CD14-positive monocyte (primary cell): ENCODE measurements at regions not wholly inside any gene's neighbourhood (a gene's known extent, or its start where the extent isn't known, plus 50 kb on each side); places are given as distances from the start of the nearest gene placed in this dataset.

Experiments used
- DNase-seq, 3 donors: peaks; one replicate each; pipeline ENCODE4 v3.0.0-alpha.2; 2011 to 2022
- H2AFZ ChIP-seq: 2 replicates; pipeline ENCODE4 v1.6.0; 2012; ENCODE audit warnings: mild to moderate bottlenecking, low read depth, low read length, inconsistent platforms; ENCODE audit not compliant: insufficient read depth, poor library complexity, severe bottlenecking
- H3K27ac ChIP-seq, 2 donors: 1 replicate in 1 of 2; 2 replicates in 1 of 2; pipeline ENCODE4 v1.5.1; 2012 to 2013; ENCODE audit warnings: low read length in 2 of 2, control low read depth in 1 of 2, inconsistent platforms in 1 of 2, low read depth in 1 of 2, mild to moderate bottlenecking in 1 of 2
- H3K27me3 ChIP-seq, 2 donors: one replicate each; pipeline versions ENCODE4 v1.6.0 to v1.6.1; 2011 to 2013; ENCODE audit warnings: low read length in 2 of 2; ENCODE audit not compliant: control insufficient read depth in 2 of 2, insufficient read depth in 2 of 2
- H3K36me3 ChIP-seq, 2 donors: replicated peaks in 1 of 2; 1 replicate in 1 of 2; 2 replicates in 1 of 2; pipeline versions ENCODE4 v1.5.1 to v1.6.1; 2012 to 2013; ENCODE audit warnings: low read length in 2 of 2, control low read depth in 1 of 2, inconsistent platforms in 1 of 2, mild to moderate bottlenecking in 1 of 2; ENCODE audit not compliant: insufficient read depth in 2 of 2, control insufficient read depth in 1 of 2
- H3K4me1 ChIP-seq, 2 donors: 1 replicate in 1 of 2; 2 replicates in 1 of 2; pipeline versions ENCODE4 v1.5.1 to v1.6.1; 2012 to 2013; ENCODE audit warnings: low read length in 2 of 2, control low read depth in 1 of 2, inconsistent platforms in 1 of 2, mild to moderate bottlenecking in 1 of 2, moderate library complexity in 1 of 2; ENCODE audit not compliant: insufficient read depth in 2 of 2, control insufficient read depth in 1 of 2
- H3K4me2 ChIP-seq: replicated peaks from 2 replicates; pipeline ENCODE3; 2012; ENCODE audit warnings: low read length, moderate library complexity, mild to moderate bottlenecking; ENCODE audit not compliant: poor library complexity, severe bottlenecking; ENCODE audit errors: extremely low read depth
- H3K4me3 ChIP-seq, 3 experiments: fragments of 200-600 bp in 1 of 3; sonication (generic) in 1 of 3; replicated peaks in 1 of 3; 1 replicate in 2 of 3; 2 replicates in 1 of 3; pipeline ENCODE4 v1.5.1; 2011 to 2013; ENCODE audit warnings: low read length in 3 of 3, mild to moderate bottlenecking in 3 of 3, control low read depth in 2 of 3, low read depth in 2 of 3, inconsistent platforms in 1 of 3, moderate library complexity in 1 of 3
- H3K79me2 ChIP-seq: 2 replicates; pipeline ENCODE4 v1.6.0; 2012; ENCODE audit warnings: mild to moderate bottlenecking, control low read depth, inconsistent platforms, low read length, moderate library complexity; ENCODE audit not compliant: insufficient read depth
- H3K9ac ChIP-seq: 2 replicates; pipeline ENCODE4 v1.6.0; 2017; ENCODE audit warnings: low read length, mild to moderate bottlenecking; ENCODE audit not compliant: insufficient read depth, poor library complexity, severe bottlenecking
- H3K9me3 ChIP-seq, 2 donors: replicated peaks in 1 of 2; 1 replicate in 1 of 2; 2 replicates in 1 of 2; pipeline versions ENCODE4 v1.5.1 to v1.6.1; 2012 to 2013; ENCODE audit warnings: low read length in 2 of 2, control low read depth in 1 of 2; ENCODE audit not compliant: control insufficient read depth in 1 of 2, insufficient read depth in 1 of 2
- H4K20me1 ChIP-seq: 2 replicates; pipeline ENCODE4 v1.6.0; 2012; ENCODE audit warnings: mild to moderate bottlenecking, low read length, control low read depth, moderate library complexity; ENCODE audit not compliant: insufficient read depth
- H3K27ac Mint-ChIP-seq, 7 donors: one replicate each; pipeline ENCODE4 v1.8.0; 2020; ENCODE audit warnings: mild to moderate bottlenecking in 7 of 7, mixed read lengths in 7 of 7, moderate library complexity in 6 of 7, inconsistent platforms in 2 of 7
- H3K27me3 Mint-ChIP-seq, 3 donors: one replicate each; pipeline ENCODE4 v1.8.0; 2021 to 2022; ENCODE audit warnings: low read depth in 3 of 3, mild to moderate bottlenecking in 3 of 3, mixed read lengths in 3 of 3, moderate library complexity in 3 of 3, inconsistent platforms in 1 of 3
- H3K36me3 Mint-ChIP-seq, 2 donors: one replicate each; pipeline ENCODE4 v1.8.0; 2020; ENCODE audit warnings: mixed read lengths in 2 of 2, inconsistent platforms in 1 of 2, mild to moderate bottlenecking in 1 of 2
- H3K4me1 Mint-ChIP-seq: one replicate; pipeline ENCODE4 v1.8.0; 2020; ENCODE audit warnings: mild to moderate bottlenecking, mixed read lengths
- H3K4me3 Mint-ChIP-seq, 2 donors: one replicate each; pipeline ENCODE4 v1.8.0; 2020; ENCODE audit warnings: mild to moderate bottlenecking in 2 of 2, mixed read lengths in 2 of 2, moderate library complexity in 1 of 2
- H3K9me3 Mint-ChIP-seq, 7 donors: one replicate each; pipeline ENCODE4 v1.8.0; 2020 to 2022; ENCODE audit warnings: mixed read lengths in 7 of 7, mild to moderate bottlenecking in 6 of 7, moderate library complexity in 6 of 7, inconsistent platforms in 2 of 7
- CTCF ChIP-seq: fragments of 200-600 bp; IDR thresholded peaks from one replicate; pipeline ENCODE4 v1.8.0; 2022; ENCODE audit warnings: antibody characterized with exemption, mild to moderate bottlenecking
- WGBS: methylation state at CpG from one replicate; pipeline ENCODE4 v1.1.5; 2013; ENCODE audit warnings: missing lambda C conversion rate; ENCODE audit not compliant: insufficient coverage; 5-methylcytosine and 5-hydroxymethylcytosine counted together
- intact Hi-C, 2 donors: fragments of 100-400 bp; cut with micrococcal nuclease; formaldehyde crosslinking; loops; one replicate each; pipeline versions ENCODE4 v1.15.0 to v1.15.1; 2023

DNA sequence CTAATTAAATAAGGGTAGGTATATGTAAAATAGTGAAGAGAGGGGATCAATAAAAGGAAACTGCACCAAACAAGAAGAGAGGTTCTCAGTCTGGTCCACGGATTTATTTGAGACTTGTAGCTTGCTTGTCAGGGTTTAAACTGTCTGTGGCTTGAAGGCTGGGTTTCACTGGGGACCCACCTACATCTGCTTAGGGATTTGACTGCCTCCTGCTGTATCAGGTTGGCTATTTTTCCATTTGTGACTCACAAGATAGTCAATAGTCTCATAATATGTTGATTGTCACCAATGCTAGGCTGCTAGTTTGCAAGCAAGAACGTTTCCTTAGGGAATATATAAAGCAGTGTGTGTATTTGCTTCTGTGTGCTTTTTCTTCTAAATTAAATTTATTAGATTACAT lies 1950.7 kb upstream of the IGFBP7 start:
- no peaks in the 10 kb centered on the region for H3K27me3 Mint-ChIP-seq

DNA sequence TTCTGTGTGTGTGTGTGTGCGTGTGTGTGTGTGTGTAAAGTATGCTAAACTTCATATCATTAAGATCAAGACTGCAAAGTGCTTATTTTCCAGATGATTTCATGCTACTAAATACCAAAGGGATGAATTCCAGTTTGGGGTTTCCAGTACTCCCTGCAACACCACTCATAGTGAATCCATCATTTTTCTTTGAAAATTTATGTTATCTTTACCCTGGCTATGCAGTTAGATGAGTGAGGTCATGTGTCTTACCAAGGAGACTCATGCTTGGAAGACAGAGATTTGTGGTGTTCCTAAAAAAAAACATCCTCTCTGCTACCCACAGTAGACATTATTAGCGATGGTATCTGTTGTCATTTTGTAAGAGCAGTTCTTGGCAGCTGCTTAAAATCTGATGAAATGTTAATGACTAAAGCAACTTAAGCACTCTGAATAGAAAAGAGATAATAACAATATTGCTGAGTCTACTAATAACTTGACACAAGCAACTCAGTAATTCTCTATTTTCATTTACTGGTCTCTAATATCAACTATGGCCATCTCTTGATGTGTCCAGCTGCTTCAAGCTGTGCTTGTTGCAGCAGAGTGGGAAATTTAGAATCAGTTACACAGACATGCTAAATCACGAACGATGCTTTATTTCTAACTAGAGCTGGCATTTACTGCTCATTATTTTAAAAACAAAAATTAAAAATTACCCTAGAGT lies 1953.0 kb upstream of the IGFBP7 start:
- Histone ChIP-seq H3K36me3 (no peaks in the 10 kb centered on the region), H3K4me3 (no peak overlapping the region), H3K9ac (no peak overlapping the region), H3K4me2 (no peak overlapping the region), H3K27me3 (no peaks in the 10 kb centered on the region), H4K20me1 (no peaks in the 10 kb centered on the region), H2AFZ (no peak overlapping the region), H3K4me1 (no peaks in the 10 kb centered on the region), H3K27ac (no peak overlapping the region), H3K79me2 (no peaks in the 10 kb centered on the region), H3K9me3 (peaks cover 0 to 7% of the 10 kb centered on the region in 2 donors)
- Mint-ChIP-seq H3K9me3 (peaks cover 0 to 8% (median 2%) of the 10 kb centered on the region in 7 donors), H3K27me3 (no peaks in the 10 kb centered on the region), H3K4me3 (no peak overlapping the region), H3K36me3 (no peaks in the 10 kb centered on the region), H3K4me1 (no peaks in the 10 kb centered on the region), H3K27ac (no peak overlapping the region)
- no peak for DNase-seq
- no CpG with 5 or more reads among the region's 4 CpGs for WGBS
- intact Hi-C loops: no loop called here
- no peak for TF ChIP-seq CTCF

More for the DNA sequence above, 1950.7 kb upstream of the IGFBP7 start:
- H3K36me3 Mint-ChIP-seq: no peaks in the 10 kb centered on the region
- peaks cover 0 to 10% of the 10 kb centered on the region in 2 donors for H3K9me3 ChIP-seq
- H3K9me3 Mint-ChIP-seq: peaks cover 0 to 8% (median 3%) of the 10 kb centered on the region in 7 donors
- no peaks in the 10 kb centered on the region for H3K36me3 ChIP-seq
- no peak overlapping the region for H3K4me3 ChIP-seq
- no peaks in the 10 kb centered on the region for H3K4me1 Mint-ChIP-seq
- intact Hi-C loops: no loop called here
- TF ChIP-seq CTCF: no peak
- no peak overlapping the region for H3K4me2 ChIP-seq
- WGBS: 100% methylated on average over 1 of the region's 2 CpGs
- no peak overlapping the region for H3K9ac ChIP-seq
- H3K27ac Mint-ChIP-seq: no peak overlapping the region
- H3K27ac ChIP-seq: no peak overlapping the region
- H3K79me2 ChIP-seq: no peaks in the 10 kb centered on the region
- H3K4me3 Mint-ChIP-seq: no peak overlapping the region
- no peak for DNase-seq
- H3K4me1 ChIP-seq: no peaks in the 10 kb centered on the region
- no peaks in the 10 kb centered on the region for H4K20me1 ChIP-seq
- no peaks in the 10 kb centered on the region for H3K27me3 ChIP-seq
- H2AFZ ChIP-seq: no peak overlapping the region
